ENCODE measurements at regions not wholly inside any gene's neighbourhood (a gene's known extent, or its start where the extent isn't known, plus 50 kb on each side); places are given as distances from the start of the nearest gene placed in this dataset.

DNA sequence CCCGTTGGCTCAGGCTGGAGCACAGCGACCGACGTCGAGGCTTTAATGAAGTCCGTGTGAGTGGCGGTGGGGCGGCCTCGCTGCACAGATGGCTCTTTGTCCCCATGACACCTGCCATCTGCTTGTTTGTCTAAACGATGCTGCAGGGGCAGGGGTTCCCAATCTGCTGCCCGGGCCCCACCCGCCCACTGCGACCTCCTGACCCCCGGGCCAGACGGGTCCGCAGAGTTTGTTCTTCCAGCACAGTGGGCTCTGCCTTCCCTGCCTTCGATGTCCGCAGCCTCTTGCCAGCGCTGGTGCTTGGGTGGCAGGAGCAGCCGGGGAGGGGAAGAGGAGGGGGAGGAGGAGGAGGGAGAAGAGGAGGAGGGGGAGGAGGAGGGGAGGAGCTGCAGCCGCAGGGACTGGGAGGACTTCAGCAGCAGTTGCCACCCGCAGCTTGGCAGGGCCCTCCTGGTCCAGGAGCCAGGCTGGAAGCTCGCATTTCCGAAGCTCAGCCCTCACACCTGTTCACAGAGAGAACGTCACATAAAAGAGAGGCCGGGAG lies 210.0 kb downstream of the DLL1 start:
- 84% methylated on average over 15 of the region's 26 CpGs for WGBS (ENCODE audit: low lambda C conversion rate, missing lambda C conversion rate)

DNA sequence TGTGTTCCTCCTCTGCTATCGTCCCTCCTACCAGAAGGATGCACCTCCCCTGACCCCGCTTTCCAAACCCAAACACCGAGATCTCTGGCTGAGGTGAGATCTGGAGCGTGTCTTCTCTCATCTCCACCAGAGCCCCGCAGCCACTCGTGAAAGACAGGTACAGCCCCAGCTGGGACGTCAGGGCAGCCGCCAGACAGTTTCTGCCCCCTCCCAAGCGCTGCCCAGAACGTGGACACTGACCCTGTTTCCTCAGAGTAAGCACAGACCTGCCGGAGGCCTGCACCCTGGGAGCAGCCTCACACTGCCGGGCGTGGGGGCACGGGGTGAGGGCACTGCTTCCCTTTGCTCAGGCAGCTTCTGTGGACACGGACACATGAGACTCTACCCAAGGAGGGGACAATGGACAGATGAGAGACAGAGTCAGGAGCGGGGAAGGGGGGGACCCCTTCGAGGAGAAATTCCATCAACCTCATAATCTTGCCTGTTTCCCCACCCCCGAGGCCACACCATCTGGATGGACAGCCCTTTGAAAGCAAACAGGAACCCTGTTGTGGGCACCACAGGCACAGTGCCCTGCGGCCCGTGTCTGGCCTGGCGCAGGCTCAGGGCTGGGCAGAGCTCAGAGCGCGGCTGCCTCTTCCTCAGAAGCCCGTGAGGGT lies 210.6 kb downstream of the DLL1 start:
- 86% methylated on average over 24 of the region's 24 CpGs for WGBS (ENCODE audit: low lambda C conversion rate, missing lambda C conversion rate)
- Histone ChIP-seq H3K4me3 (no peak overlapping the region), H3K79me2 (no peaks in the 10 kb centered on the region), H3K9me2 (replicated peaks; ENCODE audit: insufficient read depth) (no peaks in the 10 kb centered on the region), H3K36me3 (replicated peaks; ENCODE audit: insufficient read depth, low read depth) (no peaks in the 10 kb centered on the region), H3K9me3 (ENCODE audit: low read depth) (no peaks in the 10 kb centered on the region), H4K20me1 (ENCODE audit: insufficient read depth, poor library complexity, severe bottlenecking) (no peaks in the 10 kb centered on the region), H3K27ac (no peak overlapping the region), H3K27me3 (no peaks in the 10 kb centered on the region), H2AFZ (no peak overlapping the region), H3K4me1 (ENCODE audit: insufficient read depth) (no peaks in the 10 kb centered on the region), H3K4me2 (no peak overlapping the region)
- no peak for TF ChIP-seq EZH2 (IDR thresholded peaks at IDR 0.05; ENCODE audit: borderline replicate concordance)
- TF ChIP-seq, protein P1, sequence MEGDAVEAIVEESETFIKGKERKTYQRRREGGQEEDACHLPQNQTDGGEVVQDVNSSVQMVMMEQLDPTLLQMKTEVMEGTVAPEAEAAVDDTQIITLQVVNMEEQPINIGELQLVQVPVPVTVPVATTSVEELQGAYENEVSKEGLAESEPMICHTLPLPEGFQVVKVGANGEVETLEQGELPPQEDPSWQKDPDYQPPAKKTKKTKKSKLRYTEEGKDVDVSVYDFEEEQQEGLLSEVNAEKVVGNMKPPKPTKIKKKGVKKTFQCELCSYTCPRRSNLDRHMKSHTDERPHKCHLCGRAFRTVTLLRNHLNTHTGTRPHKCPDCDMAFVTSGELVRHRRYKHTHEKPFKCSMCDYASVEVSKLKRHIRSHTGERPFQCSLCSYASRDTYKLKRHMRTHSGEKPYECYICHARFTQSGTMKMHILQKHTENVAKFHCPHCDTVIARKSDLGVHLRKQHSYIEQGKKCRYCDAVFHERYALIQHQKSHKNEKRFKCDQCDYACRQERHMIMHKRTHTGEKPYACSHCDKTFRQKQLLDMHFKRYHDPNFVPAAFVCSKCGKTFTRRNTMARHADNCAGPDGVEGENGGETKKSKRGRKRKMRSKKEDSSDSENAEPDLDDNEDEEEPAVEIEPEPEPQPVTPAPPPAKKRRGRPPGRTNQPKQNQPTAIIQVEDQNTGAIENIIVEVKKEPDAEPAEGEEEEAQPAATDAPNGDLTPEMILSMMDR (IDR thresholded peaks at IDR 0.05; ENCODE audit: poor library complexity): no peak
- TF ChIP-seq EZH2phosphoT487 (IDR thresholded peaks at IDR 0.05; ENCODE audit: low read depth, severe bottlenecking, unreplicated experiment): no peak
- DNase-seq (ENCODE audit: low spot score): no peak

More for the DNA sequence above, 210.0 kb downstream of the DLL1 start:
- Histone ChIP-seq H3K9me2 (replicated peaks; ENCODE audit: insufficient read depth) (no peaks in the 10 kb centered on the region), H3K4me2 (no peak overlapping the region), H2AFZ (no peak overlapping the region), H3K9me3 (ENCODE audit: low read depth) (no peaks in the 10 kb centered on the region), H4K20me1 (ENCODE audit: insufficient read depth, poor library complexity, severe bottlenecking) (no peaks in the 10 kb centered on the region), H3K79me2 (no peaks in the 10 kb centered on the region), H3K4me3 (no peak overlapping the region), H3K36me3 (replicated peaks; ENCODE audit: insufficient read depth, low read depth) (no peaks in the 10 kb centered on the region), H3K27me3 (no peaks in the 10 kb centered on the region), H3K4me1 (ENCODE audit: insufficient read depth) (no peaks in the 10 kb centered on the region), H3K27ac (no peak overlapping the region)
- DNase-seq (ENCODE audit: low spot score): no peak
- TF ChIP-seq EZH2 (IDR thresholded peaks at IDR 0.05; ENCODE audit: borderline replicate concordance): no peak
- TF ChIP-seq, protein P1 (IDR thresholded peaks at IDR 0.05; ENCODE audit: poor library complexity): no peak

DNA sequence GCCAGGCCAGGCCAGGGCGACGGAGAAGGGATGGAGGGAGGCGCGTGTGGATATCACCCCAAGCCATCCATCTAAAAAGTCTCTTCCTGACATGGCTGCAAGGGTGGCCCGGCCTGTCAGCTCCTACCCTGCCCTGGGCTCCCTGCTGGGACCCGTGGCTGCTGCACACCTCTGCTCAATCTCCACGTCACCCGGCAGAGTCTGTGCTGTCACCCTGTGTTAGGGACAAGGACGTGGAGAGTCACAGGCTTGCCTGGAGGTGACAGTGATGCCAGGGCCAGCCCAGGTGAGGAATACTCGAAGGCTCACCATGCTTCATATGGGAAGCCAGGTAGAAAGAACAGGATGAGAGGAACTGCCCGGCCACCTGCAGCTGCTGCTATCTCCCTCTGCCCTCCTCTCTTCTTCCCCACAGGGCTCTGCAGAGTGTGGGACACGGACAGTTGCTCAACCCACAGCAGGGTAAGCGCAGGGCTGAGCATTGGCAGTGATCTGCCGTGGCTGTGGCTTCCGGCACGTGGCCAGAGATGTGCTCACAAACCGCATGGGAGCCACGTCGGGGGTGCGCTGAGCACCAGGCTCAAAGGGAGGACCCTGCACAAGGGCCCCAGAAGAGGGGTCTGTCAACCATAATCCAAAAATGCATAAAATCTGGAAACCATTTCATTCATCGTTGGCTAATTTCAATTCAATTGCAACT lies 214.3 kb downstream of the DLL1 start:
- 93% methylated on average over 20 of the region's 21 CpGs for WGBS (ENCODE audit: low lambda C conversion rate, missing lambda C conversion rate)

More for the DNA sequence above, 214.3 kb downstream of the DLL1 start:
- no peak for DNase-seq (ENCODE audit: low spot score)
- Histone ChIP-seq H3K36me3 (replicated peaks; ENCODE audit: insufficient read depth, low read depth) (no peaks in the 10 kb centered on the region), H3K27ac (no peak overlapping the region), H3K4me3 (no peak overlapping the region), H3K9me3 (ENCODE audit: low read depth) (no peaks in the 10 kb centered on the region), H3K9me2 (replicated peaks; ENCODE audit: insufficient read depth) (no peaks in the 10 kb centered on the region), H3K4me1 (ENCODE audit: insufficient read depth) (no peaks in the 10 kb centered on the region), H3K4me2 (no peak overlapping the region), H2AFZ (no peak overlapping the region), H3K79me2 (no peaks in the 10 kb centered on the region), H4K20me1 (ENCODE audit: insufficient read depth, poor library complexity, severe bottlenecking) (no peaks in the 10 kb centered on the region), H3K27me3 (no peaks in the 10 kb centered on the region)
- TF ChIP-seq, protein P1 (IDR thresholded peaks at IDR 0.05; ENCODE audit: poor library complexity): no peak
- TF ChIP-seq EZH2phosphoT487 (IDR thresholded peaks at IDR 0.05; ENCODE audit: low read depth, severe bottlenecking, unreplicated experiment) (no peak), EZH2 (IDR thresholded peaks at IDR 0.05; ENCODE audit: borderline replicate concordance) (no peak)
